ENCODE measurements at regions not wholly inside any gene's neighbourhood (a gene's known extent, or its start where the extent isn't known, plus 50 kb on each side); places are given as distances from the start of the nearest gene placed in this dataset.

GRCh38 chr2:111692311-111692710 is 191.7 kb downstream of the ANAPC1 start:
- Histone ChIP-seq H3K4me2 (ENCODE audit: low read depth, low read length) (no peak overlapping the region), H2AK9ac (replicated peaks; ENCODE audit: low read depth, low read length, poor library complexity) (no peak overlapping the region), H3K27me3 (ENCODE audit: control insufficient read depth, insufficient read depth, low read length) (peaks cover 23% of the 10 kb centered on the region), H4K8ac (ENCODE audit: low read depth in 2 of 2, low read length in 2 of 2) (no peak overlapping the region), H3K9me1 (ENCODE audit: insufficient read depth, low read length) (no peaks in the 10 kb centered on the region), H3K14ac (replicated peaks; ENCODE audit: low read depth, low read length) (no peak overlapping the region), H4K91ac (ENCODE audit: insufficient read depth, low read depth, low read length) (no peak overlapping the region), H3K4me1 (ENCODE audit: control insufficient read depth, insufficient read depth, low read length) (no peaks in the 10 kb centered on the region), H2BK15ac (ENCODE audit: low read depth, low read length) (no peak overlapping the region), H3K9ac (ENCODE audit: low read depth, low read length) (no peak overlapping the region), H3K4ac (ENCODE audit: low read depth, low read length) (no peak overlapping the region), H2BK20ac (ENCODE audit: low read depth, low read length) (no peak overlapping the region), H2AK5ac (ENCODE audit: low read depth, low read length) (no peak overlapping the region), H3K4me3 (ENCODE audit: insufficient read depth, low read depth, low read length) (no peak overlapping the region), H3K56ac (ENCODE audit: extremely low read depth, insufficient read depth, low read length) (no peak overlapping the region), H3K18ac (ENCODE audit: low read depth, low read length) (no peak overlapping the region), H3K9me3 (ENCODE audit: control insufficient read depth, insufficient read depth, low read length) (peaks cover 5% of the 10 kb centered on the region), H3K27ac (ENCODE audit: insufficient read depth, low read length) (no peak overlapping the region), H3K79me1 (ENCODE audit: low read depth in 1 of 2, low read length in 2 of 2) (no peaks in the 10 kb centered on the region), H2BK5ac (ENCODE audit: low read depth, low read length, poor library complexity, severe bottlenecking) (no peak overlapping the region), H2AFZ (replicated peaks; ENCODE audit: low read length, poor library complexity) (no peak overlapping the region), H3K36me3 (ENCODE audit: control insufficient read depth, insufficient read depth, low read length) (no peaks in the 10 kb centered on the region), H4K20me1 (ENCODE audit: insufficient read depth, low read length) (no peaks in the 10 kb centered on the region), H2BK120ac (ENCODE audit: low read depth, low read length) (no peak overlapping the region), H3K23ac (ENCODE audit: low read depth, low read length) (no peak overlapping the region), H4K5ac (ENCODE audit: low read depth, low read length) (no peak overlapping the region)
- TF ChIP-seq MAZ (IDR thresholded peaks at IDR 0.05; ENCODE audit: borderline replicate concordance, low read depth, low read length) (no peak), CTCF (conservative IDR thresholded peaks at IDR 0.05; ENCODE audit: low read depth, low read length) (0 out of 2 replicates have a peak, but pooled peaks have one; percentile 3)
- POLR2A ChIA-PET (ENCODE audit: unreplicated experiment), result no interaction called here
- ATAC-seq (ENCODE audit: low read depth), result no peak
- BruUV-seq (replicated peaks), result no TSS peak
- DNase-seq, result no peak
- intact Hi-C loops (cut with micrococcal nuclease), result no loop called here
- in situ Hi-C loops (cut with MboI; ENCODE audit: low sequenced_read_pairs), result no loop called here
- WGBS, 2 experiments (ENCODE audit: extremely low coverage in 2 of 2, insufficient read length in 1 of 2), result no CpG with 5 or more reads among the region's 2 CpGs
- dilution Hi-C loops (cut with HindIII; ENCODE audit: low sequenced_read_pairs, unreplicated experiment), result no loop called here
- CTCF ChIA-PET, result interaction anchor here (1.2 kb wide), 1 partner anchor 14 kb away, joined by 3 read pairs; no protein-coding TSS in a partner anchor
